ENCODE measurements at regions not wholly inside any gene's neighbourhood (a gene's known extent, or its start where the extent isn't known, plus 50 kb on each side); places are given as distances from the start of the nearest gene placed in this dataset.

- no peak for DNase-seq
Measured at GRCh38 chr13:73273745-73274144, 214.9 kb downstream of the KLF5 start.

GRCh38 chr13:73273276-73273675, 214.5 kb downstream of the KLF5 start:
- DNase-seq: no peak

GRCh38 chr13:73272831-73273230, 214.0 kb downstream of the KLF5 start:
- no peak for DNase-seq

- DNase-seq: no peak
Measured at GRCh38 chr13:73268306-73268705, 209.5 kb downstream of the KLF5 start.

- no peak for DNase-seq
Measured at GRCh38 chr13:73266640-73267180, 207.9 kb downstream of the KLF5 start.

GRCh38 chr13:73262862-73263627, 204.2 kb downstream of the KLF5 start:
- DNase-seq: no peak

GRCh38 chr13:73261739-73262216, 203.0 kb downstream of the KLF5 start:
- no peak for DNase-seq

- DNase-seq: no peak
Measured at GRCh38 chr13:73259061-73260017, 200.5 kb downstream of the KLF5 start.

GRCh38 chr13:73258406-73258805, 199.6 kb downstream of the KLF5 start:
- DNase-seq: no peak

GRCh38 chr13:73254827-73255226, 196.0 kb downstream of the KLF5 start:
- DNase-seq: no peak

GRCh38 chr13:73251626-73252265, 192.9 kb downstream of the KLF5 start:
- no peak for DNase-seq

- DNase-seq: no peak
Measured at GRCh38 chr13:73250061-73250460, 191.3 kb downstream of the KLF5 start.

GRCh38 chr13:73248711-73249580, 190.1 kb downstream of the KLF5 start:
- no peak for DNase-seq

- no peak for DNase-seq
Measured at GRCh38 chr13:73248154-73248553, 189.3 kb downstream of the KLF5 start.

GRCh38 chr13:73245246-73245645, 186.4 kb downstream of the KLF5 start:
- no peak for DNase-seq

GRCh38 chr13:73244467-73244866, 185.7 kb downstream of the KLF5 start:
- no peak for DNase-seq

- no peak for DNase-seq
Measured at GRCh38 chr13:73242515-73243015, 183.8 kb downstream of the KLF5 start.

- DNase-seq: no peak
Measured at GRCh38 chr13:73240193-73240592, 181.4 kb downstream of the KLF5 start.

GRCh38 chr13:73235385-73235784, 176.6 kb downstream of the KLF5 start:
- no peak for DNase-seq

- DNase-seq: no peak
Measured at GRCh38 chr13:73231471-73231870, 172.7 kb downstream of the KLF5 start.

- DNase-seq: no peak
Measured at GRCh38 chr13:73230716-73231115, 171.9 kb downstream of the KLF5 start.

GRCh38 chr13:73228546-73228945, 169.7 kb downstream of the KLF5 start:
- DNase-seq: no peak

Data from DMS79 (cell line).